A549 (cell line): ENCODE measurements at regions not wholly inside any gene's neighbourhood (a gene's known extent, or its start where the extent isn't known, plus 50 kb on each side); places are given as distances from the start of the nearest gene placed in this dataset.

Experiments used
- CTCF ChIP-seq: fragments of >200 bp; sonication (Bioruptor Twin); formaldehyde crosslinking; IDR thresholded peaks from 3 replicates; pipeline ENCODE4 v1.5.1; 2016
- ELK1 ChIP-seq: fragments of 150-350 bp; IDR thresholded peaks from 2 replicates; pipeline ENCODE4 v1.6.1; 2014; ENCODE audit warnings: low read depth, mild to moderate bottlenecking, low read length
- HEYL ChIP-seq: fragments of 250-450 bp; sonication (Bioruptor Pico); IDR thresholded peaks from 2 replicates; pipeline ENCODE4 v1.8.0; 2021; ENCODE audit warnings: mild to moderate bottlenecking, moderate library complexity
- JUN ChIP-seq, 2 experiments: fragments of >200 bp; sonication (Bioruptor Twin); formaldehyde crosslinking; IDR thresholded peaks; 2 replicates in 1 of 2; 3 replicates in 1 of 2; pipeline ENCODE4 v1.6.1; 2016 to 2017
- NR3C1 ChIP-seq: fragments of >200 bp; sonication (Bioruptor Twin); formaldehyde crosslinking; IDR thresholded peaks from 3 replicates; pipeline ENCODE4 v1.6.1; 2017
- POLR2A ChIP-seq: IDR thresholded peaks from 2 replicates; pipeline ENCODE4 v1.6.1; 2012; ENCODE audit warnings: mild to moderate bottlenecking, low read length

- TF ChIP-seq NR3C1: no peak
- no peak for TF ChIP-seq HEYL
- no peak for TF ChIP-seq CTCF
- no peak for TF ChIP-seq JUN (IDR thresholded peaks at IDR 0.05)
- TF ChIP-seq ELK1: no peak
- TF ChIP-seq POLR2A: no peak
These were observed 356.0 kb upstream of the IRX4 start for GRCh38 chr5:2238732-2239131.
